ENCODE measurements at regions not wholly inside any gene's neighbourhood (a gene's known extent, or its start where the extent isn't known, plus 50 kb on each side); places are given as distances from the start of the nearest gene placed in this dataset.

- no peak overlapping the region for H3K4me3 ChIP-seq
- ATAC-seq (no peak), FAIRE-seq (no peak), DNase-seq (no peak)
- TF ChIP-seq CTCF (IDR thresholded peaks at IDR 0.05) = no peak
- H3K9me3 ChIP-seq = no peaks in the 10 kb centered on the region
- no peaks in the 10 kb centered on the region for H3K4me1 ChIP-seq
- WGBS, 2 donors = 60 to 64% methylated on average over 4 of the region's 4 CpGs
- no peaks in the 10 kb centered on the region for H3K27me3 ChIP-seq
- intact Hi-C loops (cut with DNase I) = no loop called here
- H3K27ac ChIP-seq = no peak overlapping the region
- no peaks in the 10 kb centered on the region for H3K36me3 ChIP-seq
Measured at GRCh38 chr1:209102531-209102930, 481.0 kb upstream of the CAMK1G start.

- intact Hi-C loops (cut with DNase I) = no loop called here
- H3K36me3 ChIP-seq = no peaks in the 10 kb centered on the region
- no peaks in the 10 kb centered on the region for H3K9me3 ChIP-seq
- H3K4me3 ChIP-seq = no peak overlapping the region
- ATAC-seq (no peak), FAIRE-seq (no peak), DNase-seq (no peak)
- TF ChIP-seq CTCF (IDR thresholded peaks at IDR 0.05) = no peak
- 48 to 51% methylated on average over 4 of the region's 4 CpGs for WGBS, 2 donors
- H3K27me3 ChIP-seq = no peaks in the 10 kb centered on the region
- H3K27ac ChIP-seq = no peak overlapping the region
- H3K4me1 ChIP-seq = no peaks in the 10 kb centered on the region
Measured at GRCh38 chr1:209103092-209103491, 480.4 kb upstream of the CAMK1G start.

- ATAC-seq = no peak
- Histone ChIP-seq H3K27me3 (no peaks in the 10 kb centered on the region), H3K4me3 (no peak overlapping the region), H3K4me1 (no peaks in the 10 kb centered on the region), H3K36me3 (no peaks in the 10 kb centered on the region), H3K9me3 (no peaks in the 10 kb centered on the region), H3K27ac (no peak overlapping the region)
- no peak for TF ChIP-seq CTCF (IDR thresholded peaks at IDR 0.05)
- no peak for DNase-seq
- intact Hi-C loops (cut with DNase I) = no loop called here
- FAIRE-seq = no peak
- 60 to 65% methylated on average over 3 of the region's 3 CpGs for WGBS, 2 donors
Measured at GRCh38 chr1:209104646-209105045, 478.9 kb upstream of the CAMK1G start.

GRCh38 chr1:209105701-209106100 lies 477.8 kb upstream of the CAMK1G start:
- H3K36me3 ChIP-seq = no peaks in the 10 kb centered on the region
- no peak overlapping the region for H3K27ac ChIP-seq
- no peak for TF ChIP-seq CTCF (IDR thresholded peaks at IDR 0.05)
- no peak overlapping the region for H3K4me3 ChIP-seq
- WGBS, 2 donors = 71 to 82% methylated on average over 3 of the region's 3 CpGs
- DNase-seq (no peak), FAIRE-seq (no peak), ATAC-seq (no peak)
- intact Hi-C loops (cut with DNase I) = no loop called here
- no peaks in the 10 kb centered on the region for H3K27me3 ChIP-seq
- H3K9me3 ChIP-seq = no peaks in the 10 kb centered on the region
- no peaks in the 10 kb centered on the region for H3K4me1 ChIP-seq

DNA sequence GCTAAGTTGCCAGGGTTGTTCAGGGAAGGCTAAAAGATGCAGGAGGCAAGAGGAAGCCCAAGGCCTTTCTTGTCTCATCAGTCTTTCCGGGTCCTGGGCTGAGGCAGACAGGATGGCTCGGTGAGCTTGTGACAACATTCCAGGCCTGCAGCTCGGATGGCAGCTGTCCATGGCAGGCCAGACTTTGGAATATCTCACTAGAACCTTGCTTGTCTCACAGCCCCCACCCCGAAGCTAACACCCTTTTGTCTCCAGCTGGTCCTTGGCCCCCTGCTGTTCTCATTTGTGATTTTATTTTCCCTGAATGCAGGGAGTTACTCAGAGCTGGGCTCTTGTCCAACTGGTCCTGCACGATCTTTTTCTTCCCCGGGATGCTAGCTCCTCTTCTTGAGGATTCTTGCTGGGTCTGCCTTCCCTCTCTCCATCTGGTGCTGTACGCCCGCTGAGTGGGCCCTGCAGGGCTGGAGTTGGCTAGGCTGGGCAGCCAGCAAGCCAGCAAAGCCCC lies 477.2 kb upstream of the CAMK1G start:
- Histone ChIP-seq H3K36me3 (no peaks in the 10 kb centered on the region), H3K27me3 (no peaks in the 10 kb centered on the region), H3K27ac (no peak overlapping the region), H3K4me1 (no peaks in the 10 kb centered on the region), H3K4me3 (no peak overlapping the region), H3K9me3 (no peaks in the 10 kb centered on the region)
- 54 to 63% methylated on average over 8 of the region's 8 CpGs for WGBS, 2 donors
- intact Hi-C loops (cut with DNase I) = no loop called here
- ATAC-seq (no peak), DNase-seq (no peak), FAIRE-seq (no peak)
- no peak for TF ChIP-seq CTCF (IDR thresholded peaks at IDR 0.05)
